ENCODE measurements at regions not wholly inside any gene's neighbourhood (a gene's known extent, or its start where the extent isn't known, plus 50 kb on each side); places are given as distances from the start of the nearest gene placed in this dataset.

GRCh38 chr12:98121963-98122362, 393.4 kb upstream of the TMPO start:
- Mint-ChIP-seq H3K9me3 (no peaks in the 10 kb centered on the region), H3K4me1 (ENCODE audit: low read depth) (no peaks in the 10 kb centered on the region), H3K4me3 (no peak overlapping the region), H3K36me3 (no peaks in the 10 kb centered on the region), H3K27me3 (no peaks in the 10 kb centered on the region), H3K27ac (no peak overlapping the region)
- POLR2A ChIA-PET: no interaction called here
- DNase-seq: no peak
- CTCF ChIA-PET: no interaction called here
- intact Hi-C loops (cut with micrococcal nuclease): no loop called here

GRCh38 chr12:98123021-98123461, 392.3 kb upstream of the TMPO start:
- ChIA-PET CTCF (no interaction called here), POLR2A (no interaction called here)
- no peak for DNase-seq
- intact Hi-C loops (cut with micrococcal nuclease): no loop called here
- no peak overlapping the region for H3K27ac Mint-ChIP-seq
- H3K36me3 Mint-ChIP-seq: no peaks in the 10 kb centered on the region
- H3K4me3 Mint-ChIP-seq: no peak overlapping the region
- H3K4me1 Mint-ChIP-seq (ENCODE audit: low read depth): no peaks in the 10 kb centered on the region
- no peaks in the 10 kb centered on the region for H3K9me3 Mint-ChIP-seq
- no peaks in the 10 kb centered on the region for H3K27me3 Mint-ChIP-seq

- POLR2A ChIA-PET: no interaction called here
- no peaks in the 10 kb centered on the region for H3K36me3 Mint-ChIP-seq
- H3K27me3 Mint-ChIP-seq: no peaks in the 10 kb centered on the region
- H3K27ac Mint-ChIP-seq: no peak overlapping the region
- intact Hi-C loops (cut with micrococcal nuclease): no loop called here
- no peaks in the 10 kb centered on the region for H3K9me3 Mint-ChIP-seq
- CTCF ChIA-PET: no interaction called here
- DNase-seq: no peak
- no peak overlapping the region for H3K4me3 Mint-ChIP-seq
- H3K4me1 Mint-ChIP-seq (ENCODE audit: low read depth): no peaks in the 10 kb centered on the region
Measured at GRCh38 chr12:98126637-98127335, 388.6 kb upstream of the TMPO start.

GRCh38 chr12:98127336-98127679, 388.1 kb upstream of the TMPO start:
- Mint-ChIP-seq H3K27me3 (no peaks in the 10 kb centered on the region), H3K4me1 (ENCODE audit: low read depth) (no peaks in the 10 kb centered on the region), H3K36me3 (no peaks in the 10 kb centered on the region), H3K27ac (no peak overlapping the region), H3K9me3 (no peaks in the 10 kb centered on the region), H3K4me3 (no peak overlapping the region)
- DNase-seq: no peak
- CTCF ChIA-PET: no interaction called here
- POLR2A ChIA-PET: no interaction called here
- intact Hi-C loops (cut with micrococcal nuclease): no loop called here

GRCh38 chr12:98127854-98128253, 387.5 kb upstream of the TMPO start:
- CTCF ChIA-PET: no interaction called here

GRCh38 chr12:98136544-98136943, 378.8 kb upstream of the TMPO start:
- Mint-ChIP-seq H3K27ac (no peak overlapping the region), H3K9me3 (no peaks in the 10 kb centered on the region), H3K36me3 (no peaks in the 10 kb centered on the region), H3K4me3 (no peak overlapping the region), H3K27me3 (no peaks in the 10 kb centered on the region), H3K4me1 (ENCODE audit: low read depth) (no peaks in the 10 kb centered on the region)
- CTCF ChIA-PET: interaction anchor here (1.0 kb wide), 1 partner anchor 260 kb away, joined by 3 read pairs; no protein-coding TSS in a partner anchor
- no peak for DNase-seq
- POLR2A ChIA-PET: no interaction called here
- intact Hi-C loops (cut with micrococcal nuclease): no loop called here

More at GRCh38 chr12:98127854-98128253, 387.5 kb upstream of the TMPO start:
- H3K27me3 Mint-ChIP-seq: no peaks in the 10 kb centered on the region
- H3K36me3 Mint-ChIP-seq: no peaks in the 10 kb centered on the region
- no peaks in the 10 kb centered on the region for H3K9me3 Mint-ChIP-seq
- no peaks in the 10 kb centered on the region for H3K4me1 Mint-ChIP-seq (ENCODE audit: low read depth)
- no peak for DNase-seq
- no peak overlapping the region for H3K27ac Mint-ChIP-seq
- intact Hi-C loops (cut with micrococcal nuclease): no loop called here
- H3K4me3 Mint-ChIP-seq: no peak overlapping the region
- POLR2A ChIA-PET: no interaction called here

- ChIA-PET CTCF (interaction anchor here (1.0 kb wide), 1 partner anchor 260 kb away, joined by 3 read pairs; no protein-coding TSS in a partner anchor), POLR2A (no interaction called here)
- Mint-ChIP-seq H3K27me3 (no peaks in the 10 kb centered on the region), H3K27ac (no peak overlapping the region), H3K36me3 (no peaks in the 10 kb centered on the region), H3K9me3 (no peaks in the 10 kb centered on the region), H3K4me1 (ENCODE audit: low read depth) (no peaks in the 10 kb centered on the region), H3K4me3 (no peak overlapping the region)
- no peak for DNase-seq
- intact Hi-C loops (cut with micrococcal nuclease): no loop called here
Measured at GRCh38 chr12:98137278-98137677, 378.1 kb upstream of the TMPO start.

- POLR2A ChIA-PET: no interaction called here
- no peak overlapping the region for H3K4me3 Mint-ChIP-seq
- no peak overlapping the region for H3K27ac Mint-ChIP-seq
- CTCF ChIA-PET: no interaction called here
- H3K4me1 Mint-ChIP-seq (ENCODE audit: low read depth): peaks cover 3% of the 10 kb centered on the region
- no peaks in the 10 kb centered on the region for H3K9me3 Mint-ChIP-seq
- DNase-seq: no peak
- intact Hi-C loops (cut with micrococcal nuclease): no loop called here
- H3K27me3 Mint-ChIP-seq: no peaks in the 10 kb centered on the region
- no peaks in the 10 kb centered on the region for H3K36me3 Mint-ChIP-seq
Measured at GRCh38 chr12:98144953-98145352, 370.4 kb upstream of the TMPO start.

- H3K27me3 Mint-ChIP-seq: no peaks in the 10 kb centered on the region
- H3K4me3 Mint-ChIP-seq: no peak overlapping the region
- CTCF ChIA-PET: no interaction called here
- no peak for DNase-seq
- intact Hi-C loops (cut with micrococcal nuclease): no loop called here
- peaks cover 3% of the 10 kb centered on the region for H3K4me1 Mint-ChIP-seq (ENCODE audit: low read depth)
- H3K36me3 Mint-ChIP-seq: no peaks in the 10 kb centered on the region
- no peak overlapping the region for H3K27ac Mint-ChIP-seq
- POLR2A ChIA-PET: no interaction called here
- no peaks in the 10 kb centered on the region for H3K9me3 Mint-ChIP-seq
Measured at GRCh38 chr12:98146043-98146442, 369.3 kb upstream of the TMPO start.

- Mint-ChIP-seq H3K27ac (no peak overlapping the region), H3K4me1 (ENCODE audit: low read depth) (peaks cover 3% of the 10 kb centered on the region), H3K27me3 (no peaks in the 10 kb centered on the region), H3K9me3 (no peaks in the 10 kb centered on the region), H3K4me3 (no peak overlapping the region), H3K36me3 (no peaks in the 10 kb centered on the region)
- intact Hi-C loops (cut with micrococcal nuclease): no loop called here
- CTCF ChIA-PET: no interaction called here
- no peak for DNase-seq
- POLR2A ChIA-PET: no interaction called here
Measured at GRCh38 chr12:98146487-98146886, 368.9 kb upstream of the TMPO start.

- POLR2A ChIA-PET: no interaction called here
- peaks cover 3% of the 10 kb centered on the region for H3K4me1 Mint-ChIP-seq (ENCODE audit: low read depth)
- no peak overlapping the region for H3K4me3 Mint-ChIP-seq
- no peak for DNase-seq
- no peaks in the 10 kb centered on the region for H3K9me3 Mint-ChIP-seq
- intact Hi-C loops (cut with micrococcal nuclease): no loop called here
- H3K36me3 Mint-ChIP-seq: no peaks in the 10 kb centered on the region
- no peaks in the 10 kb centered on the region for H3K27me3 Mint-ChIP-seq
- H3K27ac Mint-ChIP-seq: no peak overlapping the region
- CTCF ChIA-PET: no interaction called here
Measured at GRCh38 chr12:98149270-98149669, 366.1 kb upstream of the TMPO start.

GRCh38 chr12:98149691-98150210, 365.6 kb upstream of the TMPO start:
- intact Hi-C loops (cut with micrococcal nuclease): no loop called here
- POLR2A ChIA-PET: no interaction called here
- H3K4me3 Mint-ChIP-seq: no peak overlapping the region
- H3K4me1 Mint-ChIP-seq (ENCODE audit: low read depth): peaks cover 3% of the 10 kb centered on the region
- no peaks in the 10 kb centered on the region for H3K27me3 Mint-ChIP-seq
- CTCF ChIA-PET: no interaction called here
- no peaks in the 10 kb centered on the region for H3K36me3 Mint-ChIP-seq
- no peak overlapping the region for H3K27ac Mint-ChIP-seq
- no peaks in the 10 kb centered on the region for H3K9me3 Mint-ChIP-seq
- DNase-seq: no peak

GRCh38 chr12:98151105-98151590, 364.2 kb upstream of the TMPO start:
- no peaks in the 10 kb centered on the region for H3K9me3 Mint-ChIP-seq
- H3K27ac Mint-ChIP-seq: no peak overlapping the region
- peaks cover 3% of the 10 kb centered on the region for H3K4me1 Mint-ChIP-seq (ENCODE audit: low read depth)
- ChIA-PET POLR2A (no interaction called here), CTCF (no interaction called here)
- H3K27me3 Mint-ChIP-seq: no peaks in the 10 kb centered on the region
- H3K4me3 Mint-ChIP-seq: no peak overlapping the region
- intact Hi-C loops (cut with micrococcal nuclease): no loop called here
- no peak for DNase-seq
- H3K36me3 Mint-ChIP-seq: no peaks in the 10 kb centered on the region

Measured in activated CD4-positive, alpha-beta memory T cell treated with anti-CD3 and anti-CD28 coated beads for 36 hours (primary cell).